ENCODE measurements at regions not wholly inside any gene's neighbourhood (a gene's known extent, or its start where the extent isn't known, plus 50 kb on each side); places are given as distances from the start of the nearest gene placed in this dataset.

DNA sequence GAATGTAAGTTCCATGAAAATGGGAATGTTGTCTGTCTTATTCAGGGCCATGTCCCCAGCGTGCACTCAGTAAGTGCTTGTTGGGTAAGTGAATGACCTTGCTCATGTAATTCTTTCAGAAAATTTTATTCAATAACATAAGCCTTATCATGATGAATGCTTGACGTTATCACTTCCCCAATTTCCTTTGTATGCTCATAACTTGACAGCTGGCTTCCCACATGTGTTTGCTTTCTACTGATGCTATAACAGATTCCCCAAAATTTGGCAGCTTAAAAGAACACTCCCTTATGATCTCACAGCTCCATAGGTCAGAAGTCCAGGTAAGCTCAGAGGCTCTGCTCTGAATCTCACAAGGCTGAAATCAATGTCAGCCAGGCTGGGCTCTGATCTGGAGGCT is 155.8 kb upstream of the POU2AF2 start:
- TF ChIP-seq, protein P1, sequence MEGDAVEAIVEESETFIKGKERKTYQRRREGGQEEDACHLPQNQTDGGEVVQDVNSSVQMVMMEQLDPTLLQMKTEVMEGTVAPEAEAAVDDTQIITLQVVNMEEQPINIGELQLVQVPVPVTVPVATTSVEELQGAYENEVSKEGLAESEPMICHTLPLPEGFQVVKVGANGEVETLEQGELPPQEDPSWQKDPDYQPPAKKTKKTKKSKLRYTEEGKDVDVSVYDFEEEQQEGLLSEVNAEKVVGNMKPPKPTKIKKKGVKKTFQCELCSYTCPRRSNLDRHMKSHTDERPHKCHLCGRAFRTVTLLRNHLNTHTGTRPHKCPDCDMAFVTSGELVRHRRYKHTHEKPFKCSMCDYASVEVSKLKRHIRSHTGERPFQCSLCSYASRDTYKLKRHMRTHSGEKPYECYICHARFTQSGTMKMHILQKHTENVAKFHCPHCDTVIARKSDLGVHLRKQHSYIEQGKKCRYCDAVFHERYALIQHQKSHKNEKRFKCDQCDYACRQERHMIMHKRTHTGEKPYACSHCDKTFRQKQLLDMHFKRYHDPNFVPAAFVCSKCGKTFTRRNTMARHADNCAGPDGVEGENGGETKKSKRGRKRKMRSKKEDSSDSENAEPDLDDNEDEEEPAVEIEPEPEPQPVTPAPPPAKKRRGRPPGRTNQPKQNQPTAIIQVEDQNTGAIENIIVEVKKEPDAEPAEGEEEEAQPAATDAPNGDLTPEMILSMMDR (IDR thresholded peaks at IDR 0.05) = no peak
- no peak for TF ChIP-seq POLR2A (IDR thresholded peaks at IDR 0.05)

Data from uterus (tissue), 2 donors.